Keratinocyte (primary cell): ENCODE measurements at regions not wholly inside any gene's neighbourhood (a gene's known extent, or its start where the extent isn't known, plus 50 kb on each side); places are given as distances from the start of the nearest gene placed in this dataset.

Experiments
- DNase-seq: peaks from one replicate; pipeline ENCODE4 v3.0.0-alpha.2; 2011; ENCODE audit warnings: low read depth, missing footprints, low spot score
- FAIRE-seq: peaks from 2 replicates; lab custom pipeline; 2011; peaks lifted over from hg19 to GRCh38; lab: Jason Lieb, UNC
- H2AFZ ChIP-seq: 2 replicates; pipeline ENCODE4 v1.6.0; 2012; ENCODE audit warnings: low read length, control low read depth, inconsistent platforms; ENCODE audit not compliant: control insufficient read depth
- H3K27ac ChIP-seq: 2 replicates; pipeline ENCODE4 v1.5.1; 2011; ENCODE audit warnings: low read length; ENCODE audit not compliant: control insufficient read depth, insufficient read depth
- H3K27me3 ChIP-seq: 3 replicates; pipeline ENCODE4 v1.6.0; 2011; ENCODE audit warnings: low read length; ENCODE audit not compliant: control insufficient read depth, insufficient read depth; ENCODE audit errors: extremely low read depth
- H3K36me3 ChIP-seq, 2 experiments: 2 replicates in 1 of 2; 3 replicates in 1 of 2; pipeline ENCODE4 v1.5.1; 2011; ENCODE audit warnings: low read length in 2 of 2, mild to moderate bottlenecking in 1 of 2; ENCODE audit not compliant: control insufficient read depth in 2 of 2, insufficient read depth in 2 of 2; ENCODE audit errors: extremely low read depth in 1 of 2
- H3K4me1 ChIP-seq: 3 replicates; pipeline ENCODE4 v1.5.1; 2011; ENCODE audit warnings: low read length; ENCODE audit not compliant: control insufficient read depth, insufficient read depth; ENCODE audit errors: extremely low read depth
- H3K4me2 ChIP-seq: 3 replicates; pipeline ENCODE4 v1.6.0; 2011; ENCODE audit warnings: low read depth, low read length; ENCODE audit not compliant: control insufficient read depth, insufficient read depth; ENCODE audit errors: extremely low read depth
- H3K4me3 ChIP-seq, 3 experiments: fragments of 200-600 bp in 1 of 3; sonication (generic) in 1 of 3; 2 replicates in 2 of 3; 3 replicates in 1 of 3; pipeline ENCODE4 v1.5.1; 2011 to 2016; ENCODE audit warnings: low read length in 3 of 3, mild to moderate bottlenecking in 3 of 3, control low read depth in 2 of 3, inconsistent platforms in 1 of 3, low read depth in 1 of 3, mixed read lengths in 1 of 3, mixed run types in 1 of 3, moderate library complexity in 1 of 3; ENCODE audit not compliant: control insufficient read depth in 2 of 3, insufficient read depth in 2 of 3; ENCODE audit errors: extremely low read depth in 1 of 3
- H3K79me2 ChIP-seq: 2 replicates; pipeline ENCODE4 v1.6.0; 2012; ENCODE audit warnings: low read length; ENCODE audit not compliant: control insufficient read depth, insufficient read depth
- H3K9ac ChIP-seq: 3 replicates; pipeline ENCODE4 v1.6.0; 2011; ENCODE audit warnings: low read length; ENCODE audit not compliant: control insufficient read depth, insufficient read depth; ENCODE audit errors: extremely low read depth
- H3K9me1 ChIP-seq: 3 replicates; pipeline ENCODE4 v1.6.0; 2011; ENCODE audit warnings: low read length; ENCODE audit not compliant: control insufficient read depth, insufficient read depth; ENCODE audit errors: extremely low read depth
- H3K9me3 ChIP-seq: 2 replicates; pipeline ENCODE4 v1.5.1; 2012; ENCODE audit warnings: low read depth, low read length; ENCODE audit not compliant: control insufficient read depth
- H4K20me1 ChIP-seq: 3 replicates; pipeline ENCODE4 v1.6.0; 2011; ENCODE audit warnings: low read length; ENCODE audit not compliant: control insufficient read depth, insufficient read depth; ENCODE audit errors: extremely low read depth
- EZH2 ChIP-seq: IDR thresholded peaks from one replicate; pipeline ENCODE4 v1.6.1; 2012; ENCODE audit warnings: inconsistent platforms, mild to moderate bottlenecking, low read length, moderate library complexity
- dilution Hi-C: fragments of 300-500 bp; cut with MboI; formaldehyde crosslinking; loops from one replicate; pipeline ENCODE4 v1.7.0; 2020; ENCODE audit warnings: low sequenced_read_pairs; ENCODE audit not compliant: extremely low pct_ligation_motif_present
- TF ChIP-seq, protein P1 (sequence below), 3 experiments: IDR thresholded peaks in 1 of 3; conservative IDR thresholded peaks in 1 of 3; optimal IDR thresholded peaks in 1 of 3; 2 replicates in 2 of 3; 3 replicates in 1 of 3; pipeline versions ENCODE3 to v1.5.1; 2011; ENCODE audit warnings: low read length in 3 of 3, mild to moderate bottlenecking in 3 of 3, moderate library complexity in 2 of 3, control low read depth in 1 of 3, inconsistent platforms in 1 of 3; ENCODE audit not compliant: insufficient read depth in 2 of 3; ENCODE audit errors: extremely low read depth in 1 of 3

DNA sequence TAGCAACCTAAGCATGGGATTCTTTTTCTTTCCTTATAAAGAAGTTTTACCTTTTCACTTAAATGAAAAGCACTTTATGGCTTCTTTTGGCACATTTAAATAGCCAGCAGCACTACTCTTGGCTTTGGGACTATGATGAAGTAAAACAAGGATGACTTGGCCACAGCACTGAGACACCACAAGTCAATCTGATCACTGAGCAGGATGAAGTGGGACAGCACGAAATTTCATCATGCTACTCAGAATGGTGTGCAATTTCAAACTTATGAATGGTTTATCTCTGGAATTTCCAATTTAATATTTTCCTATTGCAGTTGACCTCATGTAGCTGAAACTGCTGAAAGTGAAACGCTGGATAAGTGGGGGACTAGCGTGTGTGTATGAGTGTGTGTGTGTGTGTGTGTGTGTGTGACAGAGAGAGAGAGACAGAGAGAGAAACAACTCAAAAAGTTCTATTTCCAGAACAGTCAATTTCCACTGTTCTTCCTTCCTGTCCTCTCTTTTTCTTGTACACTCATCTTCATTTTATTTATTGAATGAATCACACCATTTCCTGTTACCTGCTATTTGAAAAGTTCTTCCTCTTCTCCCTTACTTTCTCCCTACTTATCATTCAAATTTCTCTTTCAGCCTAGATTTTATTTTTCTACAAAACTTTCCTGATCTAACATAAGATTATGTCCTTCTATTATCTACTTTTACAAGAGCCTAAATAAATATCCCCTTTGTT lies 414.2 kb upstream of the MIR17HG start:
- dilution Hi-C loops: no loop called here
- H3K27me3 ChIP-seq: no peaks in the 10 kb centered on the region
- no peak for DNase-seq
- no peaks in the 10 kb centered on the region for H4K20me1 ChIP-seq
- no peak overlapping the region for H3K9ac ChIP-seq
- no peaks in the 10 kb centered on the region for H3K9me1 ChIP-seq
- no peak overlapping the region for H2AFZ ChIP-seq
- H3K4me2 ChIP-seq: no peak overlapping the region
- no peaks in the 10 kb centered on the region for H3K4me1 ChIP-seq
- no peak for FAIRE-seq
- H3K36me3 ChIP-seq: no peaks in the 10 kb centered on the region
- no peaks in the 10 kb centered on the region for H3K79me2 ChIP-seq
- TF ChIP-seq, protein P1, sequence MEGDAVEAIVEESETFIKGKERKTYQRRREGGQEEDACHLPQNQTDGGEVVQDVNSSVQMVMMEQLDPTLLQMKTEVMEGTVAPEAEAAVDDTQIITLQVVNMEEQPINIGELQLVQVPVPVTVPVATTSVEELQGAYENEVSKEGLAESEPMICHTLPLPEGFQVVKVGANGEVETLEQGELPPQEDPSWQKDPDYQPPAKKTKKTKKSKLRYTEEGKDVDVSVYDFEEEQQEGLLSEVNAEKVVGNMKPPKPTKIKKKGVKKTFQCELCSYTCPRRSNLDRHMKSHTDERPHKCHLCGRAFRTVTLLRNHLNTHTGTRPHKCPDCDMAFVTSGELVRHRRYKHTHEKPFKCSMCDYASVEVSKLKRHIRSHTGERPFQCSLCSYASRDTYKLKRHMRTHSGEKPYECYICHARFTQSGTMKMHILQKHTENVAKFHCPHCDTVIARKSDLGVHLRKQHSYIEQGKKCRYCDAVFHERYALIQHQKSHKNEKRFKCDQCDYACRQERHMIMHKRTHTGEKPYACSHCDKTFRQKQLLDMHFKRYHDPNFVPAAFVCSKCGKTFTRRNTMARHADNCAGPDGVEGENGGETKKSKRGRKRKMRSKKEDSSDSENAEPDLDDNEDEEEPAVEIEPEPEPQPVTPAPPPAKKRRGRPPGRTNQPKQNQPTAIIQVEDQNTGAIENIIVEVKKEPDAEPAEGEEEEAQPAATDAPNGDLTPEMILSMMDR (optimal IDR thresholded peaks at IDR 0.05 in 1 of 3, IDR thresholded peaks at IDR 0.05 in 1 of 3, conservative IDR thresholded peaks at IDR 0.05 in 1 of 3; ENCODE audit: extremely low read depth in 1 of 3, insufficient read depth in 2 of 3, low read length in 3 of 3): no peak
- TF ChIP-seq EZH2: no peak
- H3K27ac ChIP-seq: no peak overlapping the region
- H3K4me3 ChIP-seq: no peak overlapping the region
- no peaks in the 10 kb centered on the region for H3K9me3 ChIP-seq

- Histone ChIP-seq H3K9me3 (no peaks in the 10 kb centered on the region), H3K9me1 (no peaks in the 10 kb centered on the region), H4K20me1 (no peaks in the 10 kb centered on the region), H3K4me3 (no peak overlapping the region), H2AFZ (no peak overlapping the region), H3K4me2 (no peak overlapping the region), H3K4me1 (no peaks in the 10 kb centered on the region), H3K9ac (no peak overlapping the region), H3K27me3 (no peaks in the 10 kb centered on the region), H3K36me3 (no peaks in the 10 kb centered on the region), H3K27ac (no peak overlapping the region), H3K79me2 (no peaks in the 10 kb centered on the region)
- dilution Hi-C loops: no loop called here
- FAIRE-seq: no peak
- no peak for DNase-seq
- no peak for TF ChIP-seq EZH2
- TF ChIP-seq, protein P1 (optimal IDR thresholded peaks at IDR 0.05 in 1 of 3, IDR thresholded peaks at IDR 0.05 in 1 of 3, conservative IDR thresholded peaks at IDR 0.05 in 1 of 3; ENCODE audit: extremely low read depth in 1 of 3, insufficient read depth in 2 of 3, low read length in 3 of 3): no peak
These were observed 412.7 kb upstream of the MIR17HG start for GRCh38 chr13:90934741-90935140.
